GM21390 (cell line): ENCODE measurements at regions not wholly inside any gene's neighbourhood (a gene's known extent, or its start where the extent isn't known, plus 50 kb on each side); places are given as distances from the start of the nearest gene placed in this dataset.
"Not testable (repeated sequence)": the region's sequence is repeated elsewhere in the genome, so short reads cannot be mapped to it uniquely, and the experiment has no call there.

ENCODE experiments used
- ATAC-seq: cut with Tn5 transposase; IDR thresholded peaks from one replicate; pipeline ENCODE4 v1.9.1; 2021; ENCODE audit not compliant: unreplicated experiment

DNA sequence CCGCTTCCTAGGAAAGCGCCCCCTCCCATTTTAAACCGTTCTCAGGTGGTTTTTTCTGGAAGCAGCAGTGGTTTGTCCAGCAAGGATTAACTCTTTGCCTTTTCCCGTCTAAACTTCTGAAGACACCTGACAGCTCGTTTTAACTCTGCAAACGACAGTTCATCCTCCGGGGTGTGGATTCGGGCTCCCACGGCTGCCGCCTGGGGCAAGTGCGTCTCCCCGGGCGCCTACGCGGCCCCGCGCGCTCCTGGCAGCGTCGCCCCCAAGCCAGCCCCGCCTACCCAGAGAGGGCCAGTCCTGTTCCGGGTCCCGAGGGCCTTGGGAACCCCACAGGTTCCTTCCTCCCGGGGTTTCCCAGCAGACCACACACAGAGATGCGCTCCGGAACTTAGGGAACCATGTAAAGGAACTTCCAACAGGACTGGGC is 54.4 kb downstream of the PRR18 start:
- no peak for ATAC-seq

DNA sequence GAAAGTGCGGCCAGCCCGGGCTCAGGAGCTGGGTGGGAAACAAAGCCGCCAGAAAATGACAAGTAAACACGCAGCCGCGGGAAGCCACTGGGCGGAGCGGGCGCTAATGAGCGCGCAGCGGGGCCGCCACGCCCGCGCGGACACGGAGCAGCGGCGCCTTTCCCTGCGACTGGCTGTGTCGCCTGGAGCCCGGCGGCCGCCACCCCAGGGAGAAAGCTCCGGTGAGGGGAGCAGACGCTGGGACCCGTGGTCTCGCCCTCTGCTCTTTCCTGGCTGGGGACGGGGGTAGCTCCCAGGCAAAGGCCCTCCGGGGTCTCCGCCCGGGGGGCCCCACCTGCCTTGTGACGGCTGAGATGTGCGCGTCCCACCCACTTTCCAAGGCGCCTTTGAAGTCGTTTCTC is 54.9 kb downstream of the PRR18 start:
- no peak for ATAC-seq

- no peak for ATAC-seq
These were observed 55.6 kb downstream of the PRR18 start for GRCh38 chr6:166252601-166253000.

GRCh38 chr6:166251655-166252054 is 56.5 kb downstream of the PRR18 start:
- no peak for ATAC-seq

GRCh38 chr6:166251211-166251610 is 57.0 kb downstream of the PRR18 start:
- ATAC-seq: no peak

DNA sequence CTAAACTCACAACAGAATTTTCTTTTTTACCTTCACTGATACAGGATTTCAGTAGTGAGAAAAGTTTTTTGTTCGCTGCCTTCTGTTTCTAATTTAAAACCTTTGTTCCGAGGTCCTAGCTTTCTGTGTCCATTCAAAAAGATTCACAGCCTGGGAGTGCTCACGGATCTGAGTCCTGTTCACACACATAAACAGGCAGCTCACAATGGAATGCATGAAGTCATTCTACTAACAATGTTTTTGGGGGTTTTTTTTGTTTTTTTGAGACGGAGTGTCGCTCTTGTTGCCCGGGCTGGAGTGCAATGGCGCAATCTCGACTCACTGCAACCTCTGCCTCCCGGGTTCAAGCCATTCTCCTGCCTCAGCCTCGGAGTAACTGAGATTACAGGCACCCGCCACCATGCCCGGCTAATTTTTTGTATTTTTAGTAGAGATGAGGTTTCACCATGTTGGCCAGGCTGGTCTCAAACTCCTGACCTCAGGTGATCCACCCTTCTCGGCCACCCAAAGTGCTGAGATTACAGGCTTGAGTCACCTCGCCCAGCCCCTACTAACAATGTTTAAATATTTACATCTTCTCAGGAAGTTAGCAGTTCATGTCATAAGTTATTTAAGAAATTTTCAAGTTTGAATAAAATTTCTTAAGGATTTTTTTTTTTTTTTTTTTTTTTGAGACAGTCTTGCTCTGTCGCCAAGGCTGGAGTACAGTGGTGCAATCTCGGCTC is 59.0 kb downstream of the PRR18 start:
- not testable (repeated sequence) for ATAC-seq

- ATAC-seq: no peak
These were observed 63.0 kb downstream of the PRR18 start for GRCh38 chr6:166245148-166245547.

- peak; percentile 98 for ATAC-seq
These were observed 63.7 kb downstream of the PRR18 start for GRCh38 chr6:166244353-166245045.

GRCh38 chr6:166242888-166243287 is 65.3 kb downstream of the PRR18 start:
- no peak for ATAC-seq

GRCh38 chr6:166241974-166242373 is 66.2 kb downstream of the PRR18 start:
- ATAC-seq: no peak

DNA sequence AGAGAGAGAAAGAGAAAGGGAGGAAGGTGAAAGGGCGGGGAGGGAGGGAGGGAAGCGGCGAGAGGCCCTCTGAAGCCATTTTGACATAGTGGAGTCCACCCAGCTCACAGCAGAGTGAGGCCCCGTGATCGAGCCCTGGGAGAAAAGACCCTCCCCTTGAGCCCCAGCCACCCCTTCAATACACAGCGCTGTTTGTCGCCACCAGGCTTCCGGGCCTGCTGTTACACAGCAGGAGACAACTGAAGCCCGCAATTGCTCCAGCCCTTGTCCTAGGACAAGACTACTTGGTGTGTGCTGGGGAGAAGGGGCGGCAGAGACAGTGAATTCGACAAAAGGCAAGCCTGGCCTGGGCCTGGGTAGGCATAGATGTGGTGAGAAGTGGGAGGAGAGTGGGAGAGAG is 67.3 kb downstream of the PRR18 start:
- no peak for ATAC-seq

GRCh38 chr6:166237617-166238016 is 70.0 kb upstream of the TBXT start:
- no peak for ATAC-seq

DNA sequence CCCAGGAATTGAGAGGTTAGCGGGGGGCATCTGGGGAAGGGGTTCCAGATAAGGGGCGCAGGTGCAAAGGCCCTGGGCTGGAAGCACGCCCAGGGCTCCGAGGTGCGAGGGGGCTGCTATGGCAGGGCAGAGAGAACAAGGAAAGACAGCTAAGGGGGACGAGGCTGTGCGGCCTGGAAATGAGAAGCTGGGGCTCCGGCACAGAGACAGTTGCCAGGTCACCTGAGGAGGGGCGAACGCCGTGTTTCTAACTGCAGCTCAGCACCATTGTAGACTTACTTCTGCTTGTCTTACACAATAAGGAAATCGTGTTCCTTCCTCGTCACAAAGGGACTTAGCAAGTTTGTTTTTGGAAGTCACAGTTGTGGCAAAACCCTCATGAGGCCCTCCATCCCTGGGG is 68.9 kb upstream of the TBXT start:
- ATAC-seq: no peak

GRCh38 chr6:166235666-166236292 is 68.1 kb upstream of the TBXT start:
- no peak for ATAC-seq

DNA sequence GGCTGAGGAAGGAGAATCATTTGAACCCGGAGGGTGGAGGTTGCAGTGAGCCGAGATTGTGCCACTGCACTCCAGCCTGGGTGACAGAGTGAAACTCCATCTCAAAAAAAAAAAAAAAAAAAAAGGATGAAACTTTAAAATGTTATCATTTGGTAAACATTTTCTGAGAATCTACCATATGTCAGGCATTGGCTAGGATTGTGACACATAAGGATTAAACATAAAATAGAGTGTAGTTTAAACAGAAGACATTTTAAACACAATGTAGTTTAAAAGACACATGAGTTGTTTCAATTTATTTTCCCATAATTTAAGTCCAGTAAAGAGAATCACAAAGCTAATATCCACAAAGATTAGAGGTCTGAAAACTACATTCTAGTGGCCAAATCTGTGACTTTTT is 63.5 kb upstream of the TBXT start:
- not testable (repeated sequence) for ATAC-seq

DNA sequence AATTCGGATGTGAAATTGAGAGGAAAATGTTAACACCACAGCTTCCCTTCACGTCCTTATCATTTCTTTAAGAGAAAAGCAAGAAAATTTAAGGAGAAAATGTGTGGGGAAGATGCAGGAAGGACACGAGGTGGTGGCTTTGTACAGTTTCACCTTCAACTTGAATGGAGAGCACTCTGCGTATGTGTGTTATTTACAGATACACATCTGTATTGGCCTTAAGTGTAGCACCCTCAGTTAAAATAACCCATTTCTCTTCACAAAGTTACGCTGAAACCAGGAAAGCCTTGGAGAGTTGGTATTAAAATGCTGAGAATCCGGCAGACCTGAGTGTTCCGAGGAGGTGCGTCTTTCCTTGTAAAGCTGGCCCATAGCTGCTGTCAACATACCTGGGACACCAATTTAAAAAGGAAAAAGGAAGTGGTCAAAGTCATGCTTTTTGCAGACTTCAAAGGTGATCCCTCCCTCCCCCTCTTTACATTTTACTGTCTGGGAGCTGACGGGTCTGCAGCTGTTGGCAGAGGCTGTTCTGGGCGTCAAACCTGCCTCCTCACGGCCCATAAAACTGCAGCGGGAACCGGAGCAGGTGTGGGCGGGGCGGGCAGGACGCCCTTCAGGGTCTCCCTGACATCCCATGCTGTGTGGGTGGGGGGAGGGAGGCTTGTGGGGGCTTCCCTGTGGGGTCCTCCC is 61.3 kb upstream of the TBXT start:
- ATAC-seq: no peak

DNA sequence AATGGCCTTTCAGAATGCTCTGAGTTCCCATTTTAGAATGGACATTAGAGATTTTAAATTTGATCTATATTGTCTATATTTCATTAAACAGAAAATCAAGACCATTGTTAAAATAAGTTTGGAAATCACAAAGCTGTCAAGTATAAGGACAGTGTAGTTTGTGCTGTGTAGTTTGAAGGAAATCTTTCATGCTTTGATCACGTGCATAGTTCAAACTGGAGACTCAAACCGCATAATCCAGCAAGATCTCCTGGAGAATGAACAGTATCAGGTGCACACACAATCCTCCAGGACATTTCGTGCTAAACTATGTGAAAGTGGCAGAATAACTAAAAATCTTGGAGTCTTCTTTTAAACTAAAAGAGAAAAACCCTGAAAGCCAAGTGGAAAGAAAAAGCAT is 60.8 kb upstream of the TBXT start:
- no peak for ATAC-seq

GRCh38 chr6:166223079-166223478 is 55.4 kb upstream of the TBXT start:
- ATAC-seq: no peak

DNA sequence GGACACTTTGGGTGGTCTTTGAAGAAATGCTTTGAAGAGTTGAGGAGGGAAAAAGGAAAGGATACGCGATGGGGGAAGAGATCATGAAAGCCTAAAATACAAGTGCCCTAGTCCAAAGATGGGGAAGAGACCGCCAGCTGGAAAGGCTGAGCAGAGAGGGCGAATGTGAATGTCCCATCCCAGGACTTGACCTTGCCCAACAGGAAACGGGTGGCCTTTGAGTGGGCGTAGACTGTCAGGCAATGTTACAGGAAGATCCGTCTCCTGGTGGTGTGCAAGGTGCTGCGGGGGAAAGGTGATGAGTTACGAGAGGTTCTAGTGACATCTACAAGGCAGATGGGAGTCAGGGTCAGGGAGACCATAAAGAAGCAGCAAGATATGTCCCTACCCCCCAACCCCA is 55.0 kb upstream of the TBXT start:
- ATAC-seq: no peak

- no peak for ATAC-seq
These were observed 54.0 kb upstream of the TBXT start for GRCh38 chr6:166221636-166222035.

DNA sequence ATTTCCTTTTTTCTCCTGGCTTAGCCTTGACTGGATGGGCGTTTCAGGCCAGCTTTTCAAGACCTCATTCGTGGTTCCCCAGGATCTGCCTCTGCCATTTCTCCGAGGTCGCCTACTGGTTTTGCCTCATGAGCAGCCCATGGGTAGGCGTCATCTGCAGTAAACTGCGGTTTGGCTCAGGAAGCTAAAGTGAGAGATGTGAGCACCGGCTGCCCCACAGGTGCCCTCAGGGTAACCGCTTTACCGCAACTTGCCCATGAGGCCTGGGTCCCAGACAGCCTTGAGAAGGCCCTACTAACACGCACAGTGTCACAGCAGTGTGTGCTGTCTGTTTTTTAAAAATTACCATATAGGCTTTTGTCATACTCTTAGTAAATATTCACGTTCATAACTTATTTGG is 53.4 kb upstream of the TBXT start:
- ATAC-seq: no peak
